Keratinocyte (primary cell): ENCODE measurements at regions not wholly inside any gene's neighbourhood (a gene's known extent, or its start where the extent isn't known, plus 50 kb on each side); places are given as distances from the start of the nearest gene placed in this dataset.

Experiments used
- DNase-seq: peaks from one replicate; pipeline ENCODE4 v3.0.0-alpha.2; 2011; ENCODE audit warnings: low read depth, missing footprints, low spot score
- FAIRE-seq: peaks from 2 replicates; lab custom pipeline; 2011; peaks lifted over from hg19 to GRCh38; lab: Jason Lieb, UNC
- H2AFZ ChIP-seq: 2 replicates; pipeline ENCODE4 v1.6.0; 2012; ENCODE audit warnings: low read length, control low read depth, inconsistent platforms; ENCODE audit not compliant: control insufficient read depth
- H3K27ac ChIP-seq: 2 replicates; pipeline ENCODE4 v1.5.1; 2011; ENCODE audit warnings: low read length; ENCODE audit not compliant: control insufficient read depth, insufficient read depth
- H3K27me3 ChIP-seq: 3 replicates; pipeline ENCODE4 v1.6.0; 2011; ENCODE audit warnings: low read length; ENCODE audit not compliant: control insufficient read depth, insufficient read depth; ENCODE audit errors: extremely low read depth
- H3K36me3 ChIP-seq, 2 experiments: 2 replicates in 1 of 2; 3 replicates in 1 of 2; pipeline ENCODE4 v1.5.1; 2011; ENCODE audit warnings: low read length in 2 of 2, mild to moderate bottlenecking in 1 of 2; ENCODE audit not compliant: control insufficient read depth in 2 of 2, insufficient read depth in 2 of 2; ENCODE audit errors: extremely low read depth in 1 of 2
- H3K4me1 ChIP-seq: 3 replicates; pipeline ENCODE4 v1.5.1; 2011; ENCODE audit warnings: low read length; ENCODE audit not compliant: control insufficient read depth, insufficient read depth; ENCODE audit errors: extremely low read depth
- H3K4me2 ChIP-seq: 3 replicates; pipeline ENCODE4 v1.6.0; 2011; ENCODE audit warnings: low read depth, low read length; ENCODE audit not compliant: control insufficient read depth, insufficient read depth; ENCODE audit errors: extremely low read depth
- H3K4me3 ChIP-seq, 3 experiments: fragments of 200-600 bp in 1 of 3; sonication (generic) in 1 of 3; 2 replicates in 2 of 3; 3 replicates in 1 of 3; pipeline ENCODE4 v1.5.1; 2011 to 2016; ENCODE audit warnings: low read length in 3 of 3, mild to moderate bottlenecking in 3 of 3, control low read depth in 2 of 3, inconsistent platforms in 1 of 3, low read depth in 1 of 3, mixed read lengths in 1 of 3, mixed run types in 1 of 3, moderate library complexity in 1 of 3; ENCODE audit not compliant: control insufficient read depth in 2 of 3, insufficient read depth in 2 of 3; ENCODE audit errors: extremely low read depth in 1 of 3
- H3K79me2 ChIP-seq: 2 replicates; pipeline ENCODE4 v1.6.0; 2012; ENCODE audit warnings: low read length; ENCODE audit not compliant: control insufficient read depth, insufficient read depth
- H3K9ac ChIP-seq: 3 replicates; pipeline ENCODE4 v1.6.0; 2011; ENCODE audit warnings: low read length; ENCODE audit not compliant: control insufficient read depth, insufficient read depth; ENCODE audit errors: extremely low read depth
- H3K9me1 ChIP-seq: 3 replicates; pipeline ENCODE4 v1.6.0; 2011; ENCODE audit warnings: low read length; ENCODE audit not compliant: control insufficient read depth, insufficient read depth; ENCODE audit errors: extremely low read depth
- H3K9me3 ChIP-seq: 2 replicates; pipeline ENCODE4 v1.5.1; 2012; ENCODE audit warnings: low read depth, low read length; ENCODE audit not compliant: control insufficient read depth
- H4K20me1 ChIP-seq: 3 replicates; pipeline ENCODE4 v1.6.0; 2011; ENCODE audit warnings: low read length; ENCODE audit not compliant: control insufficient read depth, insufficient read depth; ENCODE audit errors: extremely low read depth
- EZH2 ChIP-seq: IDR thresholded peaks from one replicate; pipeline ENCODE4 v1.6.1; 2012; ENCODE audit warnings: inconsistent platforms, mild to moderate bottlenecking, low read length, moderate library complexity
- dilution Hi-C: fragments of 300-500 bp; cut with MboI; formaldehyde crosslinking; loops from one replicate; pipeline ENCODE4 v1.7.0; 2020; ENCODE audit warnings: low sequenced_read_pairs; ENCODE audit not compliant: extremely low pct_ligation_motif_present
- TF ChIP-seq, protein P1 (sequence below), 3 experiments: IDR thresholded peaks in 1 of 3; conservative IDR thresholded peaks in 1 of 3; optimal IDR thresholded peaks in 1 of 3; 2 replicates in 2 of 3; 3 replicates in 1 of 3; pipeline versions ENCODE3 to v1.5.1; 2011; ENCODE audit warnings: low read length in 3 of 3, mild to moderate bottlenecking in 3 of 3, moderate library complexity in 2 of 3, control low read depth in 1 of 3, inconsistent platforms in 1 of 3; ENCODE audit not compliant: insufficient read depth in 2 of 3; ENCODE audit errors: extremely low read depth in 1 of 3

DNA sequence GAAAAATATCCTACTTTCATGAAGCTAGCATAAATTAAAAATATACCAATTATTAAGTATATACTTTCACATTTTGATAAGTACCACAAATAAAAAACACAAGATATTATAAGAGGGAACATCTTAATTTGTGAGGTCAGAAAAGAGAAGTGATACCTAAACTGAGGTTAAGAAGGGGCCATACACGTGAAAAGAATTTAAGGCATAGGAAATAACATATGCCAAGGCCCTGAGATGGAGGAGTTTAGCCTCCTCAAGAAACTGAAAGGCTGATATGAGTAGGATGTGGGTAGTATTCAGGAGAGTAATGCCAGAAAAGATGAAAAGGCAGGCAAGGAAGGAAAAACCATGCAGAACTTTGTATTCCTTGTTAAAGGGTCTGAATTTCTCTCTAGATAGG is 116.6 kb upstream of the HTR1E start:
- Histone ChIP-seq H3K9me1 (no peaks in the 10 kb centered on the region), H3K4me2 (no peak overlapping the region), H3K36me3 (no peaks in the 10 kb centered on the region), H4K20me1 (no peaks in the 10 kb centered on the region), H3K27me3 (no peaks in the 10 kb centered on the region), H3K27ac (no peak overlapping the region), H3K4me3 (no peak overlapping the region), H3K9me3 (no peaks in the 10 kb centered on the region), H3K4me1 (no peaks in the 10 kb centered on the region), H2AFZ (no peak overlapping the region), H3K9ac (no peak overlapping the region), H3K79me2 (no peaks in the 10 kb centered on the region)
- no peak for DNase-seq
- no peak for FAIRE-seq
- TF ChIP-seq, protein P1, sequence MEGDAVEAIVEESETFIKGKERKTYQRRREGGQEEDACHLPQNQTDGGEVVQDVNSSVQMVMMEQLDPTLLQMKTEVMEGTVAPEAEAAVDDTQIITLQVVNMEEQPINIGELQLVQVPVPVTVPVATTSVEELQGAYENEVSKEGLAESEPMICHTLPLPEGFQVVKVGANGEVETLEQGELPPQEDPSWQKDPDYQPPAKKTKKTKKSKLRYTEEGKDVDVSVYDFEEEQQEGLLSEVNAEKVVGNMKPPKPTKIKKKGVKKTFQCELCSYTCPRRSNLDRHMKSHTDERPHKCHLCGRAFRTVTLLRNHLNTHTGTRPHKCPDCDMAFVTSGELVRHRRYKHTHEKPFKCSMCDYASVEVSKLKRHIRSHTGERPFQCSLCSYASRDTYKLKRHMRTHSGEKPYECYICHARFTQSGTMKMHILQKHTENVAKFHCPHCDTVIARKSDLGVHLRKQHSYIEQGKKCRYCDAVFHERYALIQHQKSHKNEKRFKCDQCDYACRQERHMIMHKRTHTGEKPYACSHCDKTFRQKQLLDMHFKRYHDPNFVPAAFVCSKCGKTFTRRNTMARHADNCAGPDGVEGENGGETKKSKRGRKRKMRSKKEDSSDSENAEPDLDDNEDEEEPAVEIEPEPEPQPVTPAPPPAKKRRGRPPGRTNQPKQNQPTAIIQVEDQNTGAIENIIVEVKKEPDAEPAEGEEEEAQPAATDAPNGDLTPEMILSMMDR (optimal IDR thresholded peaks at IDR 0.05 in 1 of 3, IDR thresholded peaks at IDR 0.05 in 1 of 3, conservative IDR thresholded peaks at IDR 0.05 in 1 of 3; ENCODE audit: extremely low read depth in 1 of 3, insufficient read depth in 2 of 3, low read length in 3 of 3) = no peak
- no peak for TF ChIP-seq EZH2
- dilution Hi-C loops = no loop called here

DNA sequence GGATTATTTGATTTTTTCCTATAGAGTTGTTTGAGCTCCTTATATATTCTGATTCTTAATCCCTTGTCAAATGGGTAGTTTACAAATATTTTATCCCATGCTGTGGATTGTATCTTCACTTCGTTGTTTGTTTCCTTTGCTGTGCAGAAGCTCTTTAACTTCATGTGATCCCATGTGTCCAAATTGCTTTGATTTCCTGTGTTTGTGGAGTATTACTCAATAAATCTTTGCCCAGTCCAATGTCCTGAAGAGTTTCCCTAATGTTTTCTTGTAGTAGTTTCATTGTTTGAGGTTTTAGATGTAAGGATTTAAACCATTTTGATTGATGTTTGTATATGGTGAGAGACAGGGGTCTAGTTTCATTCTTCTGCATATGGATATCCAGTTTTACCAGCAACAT is 143.7 kb upstream of the HTR1E start:
- no peaks in the 10 kb centered on the region for H3K9me1 ChIP-seq
- no peak overlapping the region for H3K4me2 ChIP-seq
- no peaks in the 10 kb centered on the region for H4K20me1 ChIP-seq
- TF ChIP-seq, protein P1 (optimal IDR thresholded peaks at IDR 0.05 in 1 of 3, IDR thresholded peaks at IDR 0.05 in 1 of 3, conservative IDR thresholded peaks at IDR 0.05 in 1 of 3; ENCODE audit: extremely low read depth in 1 of 3, insufficient read depth in 2 of 3, low read length in 3 of 3) = no peak
- TF ChIP-seq EZH2 = no peak
- H3K36me3 ChIP-seq = no peaks in the 10 kb centered on the region
- no peaks in the 10 kb centered on the region for H3K4me1 ChIP-seq
- H3K27me3 ChIP-seq = no peaks in the 10 kb centered on the region
- dilution Hi-C loops = no loop called here
- no peak overlapping the region for H3K9ac ChIP-seq
- H3K79me2 ChIP-seq = no peaks in the 10 kb centered on the region
- FAIRE-seq (no peak), DNase-seq (no peak)
- H3K4me3 ChIP-seq = no peak overlapping the region
- H2AFZ ChIP-seq = no peak overlapping the region
- no peak overlapping the region for H3K27ac ChIP-seq
- no peaks in the 10 kb centered on the region for H3K9me3 ChIP-seq
